Breast epithelium (tissue), 3 donors: ENCODE measurements at regions not wholly inside any gene's neighbourhood (a gene's known extent, or its start where the extent isn't known, plus 50 kb on each side); places are given as distances from the start of the nearest gene placed in this dataset.

ENCODE experiments used
- CTCF ChIP-seq, 3 donors: fragments of 450-650 bp; IDR thresholded peaks; one replicate each; pipeline ENCODE4 v1.5.1; 2016 to 2017; ENCODE audit warnings: antibody characterized with exemption in 3 of 3, mild to moderate bottlenecking in 3 of 3, moderate library complexity in 3 of 3
- POLR2AphosphoS5 ChIP-seq, 3 donors: sonication (generic); formaldehyde crosslinking; IDR thresholded peaks; one replicate each; pipeline ENCODE4 v1.6.1; 2017; ENCODE audit warnings: antibody characterized with exemption in 3 of 3

DNA sequence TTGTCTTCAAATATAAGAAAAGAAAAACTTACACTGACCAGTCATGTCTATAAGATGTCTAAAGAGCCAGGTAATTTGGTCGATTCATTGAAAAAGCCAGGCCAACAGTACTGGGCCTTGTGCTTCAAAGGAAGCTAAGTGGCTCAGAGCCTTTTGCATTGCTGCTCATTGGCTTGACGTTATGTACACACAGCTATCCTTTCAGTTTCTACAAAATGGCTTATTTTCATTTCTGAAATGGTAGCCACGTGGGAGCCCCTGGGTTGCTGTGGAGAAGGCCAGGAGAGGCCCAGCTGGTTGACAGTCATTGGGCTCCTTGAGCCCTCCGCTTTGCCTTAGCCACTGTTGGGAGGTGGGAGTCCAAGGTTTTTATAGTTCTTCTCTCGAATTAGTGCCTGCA lies 199.1 kb upstream of the CXorf66 start:
- TF ChIP-seq CTCF (IDR thresholded peaks at IDR 0.05), result no peak
- no peak for TF ChIP-seq POLR2AphosphoS5 (IDR thresholded peaks at IDR 0.05)
